HepG2 (cell line): ENCODE measurements at regions not wholly inside any gene's neighbourhood (a gene's known extent, or its start where the extent isn't known, plus 50 kb on each side); places are given as distances from the start of the nearest gene placed in this dataset.

Experiments
- ATAC-seq: fragments of 200-7000 bp; cut with Tn5 transposase; 3 replicates; pipeline ENCODE4 v1.9.1; 2020; ENCODE audit warnings: mild to moderate bottlenecking, moderate library complexity
- BruUV-seq: library from RNA; stranded (reverse); fragments of 400-500 nt; replicated peaks from 2 replicates; lab custom pipeline; 2021; lab: Mats Ljungman, UMichigan
- CTCF ChIA-PET: fragments of 300-600 bp; formaldehyde crosslinking; extraction: SDS; loops from one replicate; lab custom pipeline; 2021; ENCODE audit warnings: low total read pairs, inconsistent platforms, low intra/inter-chr PET ratio; lab: Yijun Ruan, JAX
- POLR2A ChIA-PET: fragments of 350-600 bp; sonication (Branson Sonifier 250); formaldehyde crosslinking; loops from one replicate; lab custom pipeline; 2020; ENCODE audit warnings: antibody characterized with exemption, inconsistent platforms; lab: Yijun Ruan, JAX
- DNase-seq: peaks from one replicate; pipeline ENCODE4 v3.0.0-alpha.2; 2015; ENCODE audit warnings: low spot score
- FAIRE-seq: peaks from 3 replicates; lab custom pipeline; 2011; peaks lifted over from hg19 to GRCh38; lab: Jason Lieb, UNC
- H2AFZ ChIP-seq: one replicate; pipeline ENCODE4 v1.6.1; 2011; ENCODE audit warnings: low read length, inconsistent platforms
- H3K27ac ChIP-seq: fragments of 300-600 bp; 3 replicates; pipeline ENCODE4 v1.8.0; 2011; ENCODE audit warnings: mixed run types, mild to moderate bottlenecking, mixed read lengths, low read length, inconsistent platforms; ENCODE audit not compliant: insufficient read depth; ENCODE audit errors: extremely low read length
- H3K27me3 ChIP-seq, 2 experiments: fragments of 200-600 bp in 1 of 2; 2 replicates in 1 of 2; 3 replicates in 1 of 2; pipeline versions ENCODE4 v1.6.0 to v1.8.0; 2011; ENCODE audit warnings: low read length in 2 of 2, mild to moderate bottlenecking in 2 of 2, moderate library complexity in 2 of 2, inconsistent platforms in 1 of 2; ENCODE audit not compliant: insufficient read depth in 2 of 2, control insufficient read depth in 1 of 2
- H3K36me3 ChIP-seq, 2 experiments: fragments of 200-600 bp in 1 of 2; replicated peaks in 1 of 2; 2 replicates in 1 of 2; 3 replicates in 1 of 2; pipeline versions ENCODE4 v1.5.1 to v1.8.0; 2011; ENCODE audit warnings: low read length in 2 of 2, inconsistent platforms in 1 of 2; ENCODE audit not compliant: insufficient read depth in 2 of 2, control insufficient read depth in 1 of 2
- H3K4me1 ChIP-seq: 2 replicates; pipeline ENCODE4 v1.5.1; 2012; ENCODE audit warnings: low read length, inconsistent platforms; ENCODE audit not compliant: insufficient read depth
- H3K4me2 ChIP-seq: 2 replicates; pipeline ENCODE4 v1.6.0; 2011; ENCODE audit warnings: low read depth, low read length, inconsistent platforms
- H3K4me3 ChIP-seq, 3 experiments: fragments of 200-600 bp in 1 of 3; sonication (generic), shearing (Covaris generic) in 1 of 3; replicated peaks in 1 of 3; 2 replicates each; pipeline ENCODE4 v1.5.1; 2011 to 2016; ENCODE audit warnings: low read length in 3 of 3, inconsistent platforms in 2 of 3, low read depth in 2 of 3, mild to moderate bottlenecking in 2 of 3, control low read depth in 1 of 3, mixed read lengths in 1 of 3; ENCODE audit not compliant: insufficient read depth in 1 of 3
- H3K79me2 ChIP-seq: one replicate; pipeline ENCODE4 v1.6.1; 2011; ENCODE audit warnings: low read length, inconsistent platforms; ENCODE audit not compliant: insufficient read depth
- H3K9ac ChIP-seq: 2 replicates; pipeline ENCODE4 v1.6.0; 2011; ENCODE audit warnings: mild to moderate bottlenecking, low read depth, low read length, inconsistent platforms; ENCODE audit not compliant: insufficient read depth
- H3K9me3 ChIP-seq: 2 replicates; pipeline ENCODE4 v1.5.1; 2012; ENCODE audit warnings: mild to moderate bottlenecking, low read length
- H4K20me1 ChIP-seq: 2 replicates; pipeline ENCODE4 v1.6.0; 2011; ENCODE audit warnings: inconsistent platforms, mild to moderate bottlenecking, low read length, moderate library complexity; ENCODE audit not compliant: insufficient read depth
- ADNP ChIP-seq: sonication (generic); formaldehyde crosslinking; IDR thresholded peaks from 2 replicates; pipeline ENCODE4 v1.4.0; 2020; ENCODE audit warnings: missing genetic modification reagents
- ATF2 ChIP-seq: sonication (generic); formaldehyde crosslinking; IDR thresholded peaks from 2 replicates; pipeline ENCODE4 v1.4.0; 2020; ENCODE audit warnings: missing genetic modification reagents
- ELF1 ChIP-seq: sonication (generic); formaldehyde crosslinking; IDR thresholded peaks from 2 replicates; pipeline ENCODE4 v1.4.0; 2020; ENCODE audit warnings: missing genetic modification reagents
- PRDM4 ChIP-seq: sonication (generic); formaldehyde crosslinking; IDR thresholded peaks from 2 replicates; pipeline ENCODE4 v1.9.0; 2021; ENCODE audit warnings: missing genetic modification reagents, borderline replicate concordance
- RFX1 ChIP-seq: fragments of 450-650 bp; IDR thresholded peaks from 2 replicates; pipeline ENCODE4 v1.6.1; 2017
- SMAD3 ChIP-seq: sonication (generic); formaldehyde crosslinking; IDR thresholded peaks from 2 replicates; pipeline ENCODE4 v1.4.0; 2020; ENCODE audit warnings: missing genetic modification reagents
- SP140L ChIP-seq: sonication (generic); formaldehyde crosslinking; IDR thresholded peaks from 2 replicates; pipeline ENCODE4 v1.4.0; 2020; ENCODE audit warnings: missing genetic modification reagents, borderline replicate concordance
- SUZ12 ChIP-seq: fragments of 150-350 bp; IDR thresholded peaks from 2 replicates; pipeline ENCODE4 v1.6.1; 2014; ENCODE audit warnings: low read depth, low read length
- ZHX1 ChIP-seq: sonication (generic); formaldehyde crosslinking; IDR thresholded peaks from 2 replicates; pipeline ENCODE4 v1.8.1; 2022; ENCODE audit warnings: low read depth, mild to moderate bottlenecking, missing genetic modification reagents
- ZNF460 ChIP-seq: sonication (generic); formaldehyde crosslinking; IDR thresholded peaks from 2 replicates; pipeline ENCODE4 v1.5.1; 2020; ENCODE audit warnings: missing genetic modification reagents, mild to moderate bottlenecking, borderline replicate concordance
- ZNF530 ChIP-seq: sonication (generic); formaldehyde crosslinking; IDR thresholded peaks from 2 replicates; pipeline ENCODE4 v1.5.0; 2020; ENCODE audit warnings: low read depth, mild to moderate bottlenecking, missing genetic modification reagents
- ZNF567 ChIP-seq: sonication (generic); formaldehyde crosslinking; IDR thresholded peaks from 2 replicates; pipeline ENCODE4 v1.8.1; 2023; ENCODE audit warnings: mild to moderate bottlenecking, missing genetic modification reagents, borderline replicate concordance
- ZNF652 ChIP-seq: IDR thresholded peaks from 2 replicates; pipeline ENCODE4 v1.6.1; 2016; ENCODE audit warnings: low read depth, borderline replicate concordance
- WGBS: methylation state at CpG from one replicate; pipeline ENCODE4 v1.1.6; 2017; ENCODE audit warnings: low lambda C conversion rate; 5-methylcytosine and 5-hydroxymethylcytosine counted together
- in situ Hi-C: cut with HindIII; loops from 2 replicates; pipeline ENCODE4 v1.10.0; 2017; ENCODE audit warnings: low pct_unique_long_range_greater_than_20kb; ENCODE audit not compliant: extremely low pct_ligation_motif_present
- intact Hi-C: fragments of 100-400 bp; cut with micrococcal nuclease; formaldehyde crosslinking; loops from one replicate; pipeline ENCODE4 v1.10.0; 2022; ENCODE audit not compliant: unreplicated experiment
- TF ChIP-seq, protein P1 (sequence below): IDR thresholded peaks from 2 replicates; pipeline ENCODE4 v1.6.1; 2016; ENCODE audit warnings: low read depth

DNA sequence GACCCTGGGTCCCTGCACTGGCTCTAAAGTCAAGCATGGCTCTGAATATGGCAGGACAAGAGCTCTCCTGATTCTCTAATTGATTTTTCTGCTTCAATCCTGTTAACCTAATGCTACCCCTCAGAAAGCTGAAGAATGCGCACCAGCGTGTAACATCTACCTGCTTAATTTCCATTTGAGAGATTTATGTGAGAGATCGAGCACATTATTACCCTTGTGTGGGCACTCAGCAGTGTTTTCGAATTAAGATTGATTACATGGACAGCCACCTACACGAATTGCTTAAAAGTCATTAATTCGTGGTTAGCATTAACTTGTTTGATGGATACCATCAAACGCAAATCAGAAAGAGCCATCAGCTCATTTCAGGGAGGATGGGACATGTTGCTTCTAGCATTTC is 88.7 kb upstream of the PLPP4 start:
- intact Hi-C loops (no loop called here), in situ Hi-C loops (no loop called here)
- Histone ChIP-seq H3K27ac (no peak overlapping the region), H3K4me2 (no peak overlapping the region), H3K36me3 (no peaks in the 10 kb centered on the region), H4K20me1 (no peaks in the 10 kb centered on the region), H3K4me3 (no peak overlapping the region), H3K27me3 (no peaks in the 10 kb centered on the region), H3K4me1 (peaks cover 18% of the 10 kb centered on the region), H2AFZ (no peak overlapping the region), H3K79me2 (no peaks in the 10 kb centered on the region), H3K9ac (no peak overlapping the region), H3K9me3 (no peaks in the 10 kb centered on the region)
- 60% methylated on average over 6 of the region's 7 CpGs for WGBS
- no TSS peak for BruUV-seq
- CTCF ChIA-PET = no interaction called here
- no peak for FAIRE-seq
- ATAC-seq = no peak
- no peak for DNase-seq
- POLR2A ChIA-PET = no interaction called here
- TF ChIP-seq ZNF652 (CRISPR knock-in tag) (no peak), RFX1 (no peak), PRDM4 (CRISPR knock-in tag) (no peak), SP140L (CRISPR knock-in tag) (no peak), ZNF530 (no peak), ATF2 (CRISPR knock-in tag) (no peak), ZNF567 (CRISPR knock-in tag) (no peak), ZNF460 (CRISPR knock-in tag) (no peak), SUZ12 (no peak), SMAD3 (CRISPR knock-in tag) (no peak), ZHX1 (CRISPR knock-in tag) (no peak), ELF1 (CRISPR knock-in tag) (no peak), ADNP (no peak)
- TF ChIP-seq, protein P1, sequence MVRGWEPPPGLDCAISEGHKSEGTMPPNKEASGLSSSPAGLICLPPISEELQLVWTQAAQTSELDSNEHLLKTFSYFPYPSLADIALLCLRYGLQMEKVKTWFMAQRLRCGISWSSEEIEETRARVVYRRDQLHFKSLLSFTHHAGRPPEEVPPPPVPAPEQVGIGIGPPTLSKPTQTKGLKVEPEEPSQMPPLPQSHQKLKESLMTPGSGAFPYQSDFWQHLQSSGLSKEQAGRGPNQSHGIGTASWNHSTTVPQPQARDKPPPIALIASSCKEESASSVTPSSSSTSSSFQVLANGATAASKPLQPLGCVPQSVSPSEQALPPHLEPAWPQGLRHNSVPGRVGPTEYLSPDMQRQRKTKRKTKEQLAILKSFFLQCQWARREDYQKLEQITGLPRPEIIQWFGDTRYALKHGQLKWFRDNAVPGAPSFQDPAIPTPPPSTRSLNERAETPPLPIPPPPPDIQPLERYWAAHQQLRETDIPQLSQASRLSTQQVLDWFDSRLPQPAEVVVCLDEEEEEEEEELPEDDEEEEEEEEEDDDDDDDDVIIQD (CRISPR knock-in tag) = no peak
